ENCODE measurements at regions not wholly inside any gene's neighbourhood (a gene's known extent, or its start where the extent isn't known, plus 50 kb on each side); places are given as distances from the start of the nearest gene placed in this dataset.

- TF ChIP-seq SIN3A (IDR thresholded peaks at IDR 0.05; ENCODE audit: borderline replicate concordance, insufficient read depth, low read depth, low read length) (no peak), CTCF (IDR thresholded peaks at IDR 0.05) (no peak), REST (IDR thresholded peaks at IDR 0.05; ENCODE audit: insufficient read depth in 1 of 2, low read depth in 2 of 2, low read length in 1 of 2) (no peak), POLR2AphosphoS5 (IDR thresholded peaks at IDR 0.05; ENCODE audit: low read depth, low read length) (no peak), TCF7L2 (IDR thresholded peaks at IDR 0.05; ENCODE audit: low read depth, low read length) (no peak)
These were observed 105.2 kb upstream of the MAN1A1 start for GRCh38 chr6:119454714-119455113.
